CD4-positive, alpha-beta T cell treated with Interferon gamma for 1 hour (primary cell): ENCODE measurements at regions not wholly inside any gene's neighbourhood (a gene's known extent, or its start where the extent isn't known, plus 50 kb on each side); places are given as distances from the start of the nearest gene placed in this dataset.
A peak's percentile ranks its signal among the peaks of the same experiment; 100 is the strongest.
"Not testable (repeated sequence)": the region's sequence is repeated elsewhere in the genome, so short reads cannot be mapped to it uniquely, and the experiment has no call there.

Experiments
- DNase-seq: peaks from one replicate; pipeline ENCODE4 v3.0.0-alpha.2; 2020

DNA sequence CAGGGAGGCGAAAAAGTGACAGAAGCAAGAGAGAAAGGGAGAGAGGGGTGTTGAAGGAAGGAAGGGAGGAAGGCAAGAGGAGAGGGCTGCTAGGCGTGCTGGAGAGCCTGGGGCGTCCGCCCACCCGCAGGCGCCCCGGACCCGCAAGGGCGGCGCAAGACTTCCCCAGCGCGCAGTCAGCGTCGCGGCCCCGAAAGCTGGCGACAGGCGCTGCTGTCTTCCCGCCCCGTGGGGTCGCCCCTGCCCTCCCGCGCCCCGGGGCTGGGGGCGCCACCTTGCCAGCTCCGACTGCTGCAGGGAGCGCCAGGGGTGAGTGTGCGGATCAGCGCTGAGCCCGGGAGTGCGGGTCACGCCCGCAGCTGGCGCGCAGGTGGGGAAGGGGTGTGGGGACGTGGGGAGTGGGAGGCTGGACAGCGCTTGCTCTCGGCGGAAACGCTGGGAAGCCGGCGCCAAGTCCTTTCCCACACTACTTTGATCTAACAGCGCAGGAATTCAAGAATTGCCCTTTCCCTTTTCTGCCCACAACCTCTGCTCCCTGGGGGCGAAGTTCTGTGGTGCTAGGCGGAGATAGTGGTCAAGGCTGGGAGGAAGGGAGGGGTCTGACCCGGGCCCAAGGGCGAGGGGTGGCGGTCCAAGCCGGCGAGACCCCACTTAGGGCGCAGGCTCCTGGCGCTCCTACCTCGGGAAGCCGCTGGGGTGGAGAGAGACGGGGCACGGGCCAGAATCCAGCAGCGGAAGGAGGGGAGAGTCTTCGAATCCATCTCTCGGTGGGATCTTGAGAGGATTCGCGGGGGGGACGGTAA lies 266.1 kb downstream of the CGGBP1 start, which contains the start of gene HTR1F:
HTR1F (plus strand) TSS at position 173 of the 803 bp plus-strand sequence.
- peak; percentile 3 for DNase-seq

GRCh38 chr3:87792198-87792533 lies 266.6 kb downstream of the CGGBP1 start:
- DNase-seq = no peak

DNA sequence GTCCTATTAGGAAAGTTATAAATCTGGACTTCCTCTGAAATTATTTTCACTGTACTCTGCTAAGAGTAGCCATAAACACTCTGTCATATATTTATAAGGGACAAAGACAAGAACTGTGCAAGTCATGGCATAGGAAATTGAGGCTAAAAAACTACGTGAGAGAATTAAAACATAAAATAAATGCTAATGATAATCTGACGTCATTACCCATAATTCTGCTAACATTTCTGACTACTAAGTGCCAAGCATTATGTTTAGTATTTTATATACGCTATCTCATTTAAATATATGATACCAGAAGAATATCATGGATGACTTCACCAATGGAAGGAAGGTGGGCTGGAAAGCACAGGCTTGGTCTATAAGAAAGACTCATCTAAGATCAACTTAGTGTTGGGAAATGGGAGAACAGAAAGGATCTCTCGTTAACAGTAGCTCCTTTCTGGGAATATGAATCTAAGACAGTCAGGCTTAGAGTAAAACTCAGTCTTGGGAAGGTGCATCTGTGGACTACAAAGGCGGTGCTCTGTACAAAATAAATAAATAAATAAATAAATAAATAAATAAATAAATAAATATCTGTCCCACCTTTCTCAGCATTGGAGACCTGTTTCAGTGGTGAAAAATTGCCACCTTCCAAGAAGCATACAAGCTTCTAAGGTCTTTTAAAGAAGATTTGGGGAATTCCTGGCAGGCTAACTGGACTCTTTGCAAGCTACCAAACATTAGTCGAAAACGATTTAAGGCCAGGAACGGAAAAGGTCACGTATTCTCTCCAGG lies 267.4 kb downstream of the CGGBP1 start:
- DNase-seq = no peak

DNA sequence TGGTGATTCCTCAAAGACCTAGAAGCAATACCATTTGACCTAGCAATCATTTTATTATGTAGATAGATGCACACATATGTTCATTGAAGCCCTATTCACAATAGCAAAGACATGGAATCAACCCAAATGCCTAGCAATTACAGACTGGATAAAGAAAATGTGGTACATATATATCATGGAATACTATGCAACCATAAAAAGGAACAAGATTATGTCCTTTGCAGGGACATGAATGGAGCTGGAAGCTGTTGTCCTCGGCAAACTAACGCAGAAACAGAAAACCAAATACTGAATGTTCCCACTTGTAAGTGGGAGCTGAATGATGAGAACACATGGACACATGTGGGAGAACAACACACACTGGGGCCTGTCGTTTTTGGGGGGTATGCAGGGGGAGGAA lies 269.8 kb downstream of the CGGBP1 start:
- not testable (repeated sequence) for DNase-seq

DNA sequence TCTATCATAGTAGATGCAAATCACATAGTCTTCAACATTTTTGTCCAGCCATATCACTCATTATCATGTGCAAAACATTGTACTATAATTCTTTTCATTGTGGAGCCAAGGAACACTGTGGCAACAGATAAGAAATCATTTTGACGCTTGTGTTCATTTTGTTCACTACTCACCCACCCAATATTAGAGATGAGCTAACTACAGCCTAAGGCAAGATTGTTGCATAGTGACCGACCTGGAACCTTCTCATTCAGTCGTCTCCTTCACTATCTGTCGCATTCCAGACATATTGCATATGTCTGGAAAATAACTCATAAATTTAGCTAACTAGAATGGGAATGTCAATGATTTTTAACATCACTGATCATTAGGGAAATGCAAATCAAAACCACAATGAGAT lies 270.3 kb downstream of the CGGBP1 start:
- no peak for DNase-seq

GRCh38 chr3:87780811-87781210 lies 278.0 kb downstream of the CGGBP1 start:
- no peak for DNase-seq

DNA sequence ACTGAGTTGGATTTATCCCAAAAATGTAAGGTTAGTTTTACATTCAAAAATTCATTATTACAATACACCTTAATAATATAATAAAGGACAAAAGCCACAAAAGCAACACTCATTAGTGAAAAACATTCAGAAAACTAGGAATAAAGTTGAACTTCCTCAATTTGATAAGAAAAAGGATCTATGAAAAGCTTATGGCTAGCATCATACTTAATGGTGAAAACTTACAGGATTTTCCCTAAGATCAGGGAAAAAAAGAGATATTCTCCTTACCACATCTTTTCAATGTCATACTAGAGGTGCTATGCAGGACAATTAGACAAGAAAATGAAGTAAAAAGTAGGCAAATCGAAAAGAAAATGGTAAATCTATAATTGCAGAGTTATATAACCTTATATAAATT lies 279.9 kb downstream of the CGGBP1 start:
- DNase-seq = no peak

GRCh38 chr3:87771337-87772192 lies 287.2 kb downstream of the CGGBP1 start:
- DNase-seq = peak; percentile 38

- DNase-seq = no peak
Observed at GRCh38 chr3:87766721-87767120, 292.1 kb downstream of the CGGBP1 start.

DNA sequence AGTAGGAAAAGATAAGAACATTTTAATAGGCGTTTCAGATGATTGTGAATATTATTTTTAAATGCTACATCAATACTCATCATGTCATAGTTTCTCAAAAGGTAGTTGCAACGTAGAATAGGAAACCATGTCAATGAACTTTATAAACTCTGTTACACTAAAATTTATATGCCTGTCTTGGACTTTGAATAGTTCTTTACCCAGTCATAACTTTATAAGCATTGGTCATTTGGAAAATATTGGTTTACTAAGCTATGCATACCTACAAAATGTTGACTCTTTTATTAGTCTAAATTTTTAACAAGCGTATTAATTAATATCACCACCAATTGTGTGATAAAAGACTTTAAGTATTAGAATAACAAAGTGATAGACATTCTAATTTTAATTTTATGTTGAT lies 293.5 kb downstream of the CGGBP1 start:
- DNase-seq = no peak

DNA sequence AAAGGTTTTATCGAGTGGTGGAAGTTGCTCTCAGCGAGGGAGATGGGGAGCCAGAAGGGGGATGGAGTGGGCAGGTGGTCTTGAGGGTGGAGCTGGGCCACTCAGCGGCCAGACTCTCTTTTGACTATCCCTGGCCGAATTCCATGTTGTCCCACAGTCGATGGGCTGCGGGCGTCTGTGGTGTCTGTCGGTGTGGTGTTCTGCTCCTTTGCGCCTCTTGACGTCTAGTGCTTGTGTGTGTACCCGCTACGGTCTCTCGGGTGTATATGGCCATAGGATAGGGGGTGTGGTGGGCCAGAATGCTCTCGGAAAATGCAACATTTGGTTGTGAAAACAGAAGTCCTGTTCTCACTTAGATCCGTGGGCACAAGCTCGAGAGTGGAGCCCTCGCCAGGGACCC lies 297.0 kb downstream of the CGGBP1 start:
- DNase-seq = no peak

DNA sequence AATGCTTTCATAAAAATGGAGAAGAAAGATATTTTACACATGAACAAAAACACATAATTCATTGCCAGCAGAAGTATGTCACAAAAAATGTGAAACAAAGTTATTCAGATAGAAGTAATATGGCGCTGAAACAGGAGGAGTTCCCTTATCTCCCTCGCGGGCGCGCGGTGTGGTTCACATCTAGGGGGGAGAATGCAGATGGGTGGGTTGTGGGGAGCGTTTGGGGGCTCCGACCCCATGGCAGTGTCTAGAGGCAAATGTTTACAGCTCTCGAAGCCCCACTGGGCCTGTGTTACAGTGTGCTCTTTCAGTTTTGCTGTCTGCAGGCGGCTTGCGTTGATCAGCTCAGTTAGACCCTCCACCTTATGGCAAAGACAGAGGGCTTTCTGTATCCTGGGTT lies 297.5 kb downstream of the CGGBP1 start:
- DNase-seq = no peak

- no peak for DNase-seq
Observed at GRCh38 chr3:87756616-87757015, 302.2 kb downstream of the CGGBP1 start.

DNA sequence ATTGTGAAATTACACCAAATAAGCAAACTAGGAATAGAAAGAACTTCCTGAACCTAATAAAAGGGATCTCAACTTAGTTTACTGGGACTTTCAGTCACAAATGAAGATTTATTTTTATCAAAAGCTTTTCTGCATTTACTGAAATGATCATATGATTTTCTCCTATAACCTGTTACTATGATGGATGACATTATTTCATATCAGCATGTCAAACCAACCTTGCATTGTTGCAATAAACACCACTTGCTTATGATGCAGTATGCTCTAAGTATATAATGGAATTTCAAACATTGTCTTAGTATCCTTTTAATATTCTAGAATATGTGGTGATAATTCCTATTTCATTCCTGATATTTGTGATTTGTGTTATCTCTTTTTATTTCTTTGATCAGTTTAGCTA lies 303.0 kb downstream of the CGGBP1 start:
- DNase-seq = no peak

GRCh38 chr3:87742250-87742649 lies 316.6 kb downstream of the CGGBP1 start:
- DNase-seq = no peak

GRCh38 chr3:87740894-87741293 lies 317.9 kb downstream of the CGGBP1 start:
- DNase-seq = not testable (repeated sequence)

GRCh38 chr3:87737817-87738216 lies 321.0 kb downstream of the CGGBP1 start:
- DNase-seq = not testable (repeated sequence)

DNA sequence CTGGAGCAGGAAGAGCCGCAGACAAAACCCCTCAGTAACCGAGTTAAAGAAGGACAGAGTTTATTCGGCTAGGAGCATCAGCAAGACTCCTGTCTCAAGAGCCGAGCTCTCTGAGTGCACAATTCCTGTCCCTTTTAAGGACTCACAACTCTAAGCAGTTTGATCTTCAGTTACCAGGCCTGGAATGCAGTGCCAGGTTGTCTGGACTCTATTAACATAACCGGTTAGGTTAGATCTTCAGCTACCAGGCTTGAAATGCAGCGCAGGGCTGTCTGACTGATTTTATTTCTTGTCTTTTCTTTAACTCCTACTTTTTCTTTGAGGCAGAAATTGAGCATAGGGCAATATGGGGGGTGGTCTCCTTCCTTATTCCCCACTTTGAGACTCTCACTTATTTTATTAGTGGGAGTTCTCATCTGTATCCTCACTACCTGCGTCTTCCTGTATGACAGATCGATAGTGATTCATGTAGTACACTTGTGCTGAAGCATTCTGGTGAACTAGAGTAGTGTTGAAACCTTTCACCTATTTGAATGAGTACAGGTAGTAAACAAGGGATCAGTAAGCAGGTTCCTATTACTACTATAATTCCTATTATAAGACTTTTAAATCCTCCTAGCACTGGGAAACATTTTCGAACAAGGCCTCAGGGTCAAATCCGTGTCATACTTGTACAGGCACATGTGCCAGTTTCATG lies 325.0 kb downstream of the CGGBP1 start:
- no peak for DNase-seq

DNA sequence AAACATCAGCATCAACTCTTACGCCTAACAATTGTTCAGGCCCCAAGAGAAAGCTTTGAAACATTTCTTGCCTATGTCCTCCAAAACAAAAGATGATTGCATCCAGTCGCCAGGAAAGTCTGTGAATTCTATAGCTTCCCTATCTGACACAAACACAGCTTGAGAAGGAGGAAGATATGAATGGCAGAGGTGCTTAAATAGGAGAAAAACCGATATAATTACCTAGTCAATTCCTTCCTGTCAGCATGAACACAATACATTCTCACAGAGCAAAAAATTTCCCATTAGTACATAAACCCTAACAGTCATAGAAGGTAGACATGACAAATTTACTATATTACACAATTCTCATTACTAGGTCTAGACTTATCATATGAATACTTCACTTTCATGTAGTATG lies 326.5 kb downstream of the CGGBP1 start:
- no peak for DNase-seq

DNA sequence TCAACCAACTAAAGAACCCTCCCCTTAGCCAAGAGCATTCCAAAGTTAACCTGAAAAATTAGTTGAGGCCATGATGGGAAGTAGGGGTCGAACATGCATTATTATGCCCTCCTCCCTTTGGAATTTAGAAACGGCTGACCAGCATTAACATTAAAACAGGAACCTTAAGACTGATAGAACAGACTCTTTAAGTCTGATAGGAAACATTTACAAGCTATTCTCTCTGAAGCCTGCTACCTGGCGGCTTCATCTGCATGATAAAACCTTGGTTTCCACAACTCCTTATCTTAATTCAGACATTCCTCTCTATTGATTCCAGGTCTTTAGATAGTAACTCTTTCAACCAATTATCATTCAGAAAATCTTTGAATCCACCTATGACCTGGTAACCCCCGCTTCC lies 331.0 kb downstream of the CGGBP1 start:
- no peak for DNase-seq

GRCh38 chr3:87719060-87719459 lies 339.7 kb downstream of the CGGBP1 start:
- no peak for DNase-seq

GRCh38 chr3:87710511-87710910 lies 348.3 kb downstream of the CGGBP1 start:
- no peak for DNase-seq

DNA sequence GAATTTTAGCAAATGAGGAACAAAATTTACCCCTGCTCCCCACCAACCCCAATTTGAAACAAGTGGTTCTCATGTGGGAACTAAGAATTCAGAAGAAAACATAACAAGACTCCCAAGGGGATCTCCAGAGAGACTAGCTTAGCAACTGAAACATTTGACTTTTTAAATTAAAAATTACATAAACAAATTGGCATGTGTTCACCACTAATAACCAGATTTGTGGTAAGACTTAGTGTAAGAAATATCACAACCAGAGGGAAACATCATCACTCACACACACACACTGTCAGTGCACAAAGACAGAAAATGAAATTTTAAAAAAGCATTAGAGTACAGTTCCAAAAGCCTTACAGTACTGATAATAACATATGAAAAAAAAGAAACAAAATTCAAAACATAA lies 348.8 kb downstream of the CGGBP1 start:
- DNase-seq = no peak
